Pons (tissue), 1 donor: ENCODE measurements at regions not wholly inside any gene's neighbourhood (a gene's known extent, or its start where the extent isn't known, plus 50 kb on each side); places are given as distances from the start of the nearest gene placed in this dataset.

ENCODE experiments used
- DNase-seq: peaks from one replicate; pipeline ENCODE4 v3.0.0-alpha.2; 2016; ENCODE audit warnings: low spot score

DNA sequence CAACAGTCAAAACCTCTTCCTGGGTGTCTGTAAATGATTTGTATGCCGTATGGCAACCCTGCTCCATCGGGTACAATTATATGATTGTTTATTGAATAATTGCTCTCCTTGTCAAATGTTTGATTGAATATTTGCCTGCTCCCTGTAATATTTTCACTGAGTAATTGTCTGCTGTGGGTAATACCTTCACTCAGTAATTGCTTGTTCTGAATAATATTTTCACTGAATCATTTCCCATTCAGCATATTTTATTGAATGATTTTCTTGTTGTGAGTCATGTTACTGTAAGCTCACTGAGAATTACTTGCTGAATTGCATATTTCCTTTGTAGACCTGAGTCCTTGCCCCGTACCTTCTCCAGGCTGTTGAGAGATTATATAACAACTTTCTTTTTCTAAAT lies 535.2 kb downstream of the METTL4 start:
- DNase-seq: no peak

DNA sequence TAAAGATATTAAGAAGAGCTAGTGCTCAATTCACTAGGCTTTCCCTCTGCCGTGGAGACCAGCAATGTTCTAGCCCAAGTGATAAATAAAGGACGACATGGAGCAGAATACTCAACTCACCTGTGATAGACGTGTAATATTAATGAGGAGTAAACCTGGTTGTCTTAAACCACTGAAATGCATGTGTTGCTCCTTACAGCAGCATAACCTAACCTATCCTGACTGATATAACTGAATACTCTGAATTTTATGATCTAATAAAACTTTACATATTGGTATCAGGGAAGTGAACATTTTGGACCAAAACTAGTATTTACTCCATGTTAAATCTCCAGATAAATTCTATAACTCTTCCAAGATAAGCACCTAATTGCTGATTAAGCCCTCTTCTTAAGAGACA lies 531.0 kb downstream of the METTL4 start:
- no peak for DNase-seq

DNA sequence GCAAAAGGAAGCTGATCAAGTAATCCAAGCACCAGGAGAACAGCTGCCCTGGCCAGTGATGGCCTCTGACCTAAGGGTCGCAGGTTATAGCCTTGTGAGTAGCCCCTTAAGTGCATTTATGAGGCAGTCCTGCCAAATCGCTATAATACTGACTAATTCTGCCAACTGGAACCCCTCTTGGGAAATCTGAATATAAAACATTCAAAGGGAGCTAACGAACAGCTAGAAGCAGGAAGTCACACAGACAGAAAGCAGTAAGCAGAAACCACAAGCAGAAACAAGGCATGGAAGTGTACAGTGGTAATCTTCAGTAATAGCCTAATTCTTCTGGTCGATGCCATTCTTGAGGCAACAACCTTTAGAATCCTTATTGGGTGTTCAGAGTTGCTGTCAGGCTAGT lies 521.3 kb downstream of the METTL4 start:
- no peak for DNase-seq

DNA sequence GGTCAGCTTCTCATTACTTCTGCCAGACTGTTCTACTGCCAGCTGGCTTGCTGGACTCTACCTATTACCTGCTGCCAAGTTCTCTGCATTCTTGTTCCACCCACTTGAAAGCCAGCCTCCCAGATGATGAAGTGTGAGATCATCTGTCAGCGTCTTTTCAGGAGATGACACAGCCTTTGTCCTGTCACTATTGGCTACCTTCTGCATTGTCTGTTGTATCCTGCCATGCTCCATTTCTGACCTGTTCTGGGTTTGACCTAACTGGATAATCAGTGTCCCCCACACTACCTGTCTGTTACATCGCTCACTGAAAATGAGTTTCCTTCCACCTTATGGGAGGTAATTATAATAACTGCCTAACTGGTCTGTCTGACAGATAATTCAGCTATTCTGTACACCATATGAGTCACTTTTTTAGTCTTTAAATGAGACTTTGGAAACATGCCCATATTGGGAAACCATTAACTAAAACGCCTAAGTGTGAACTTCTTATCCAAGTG lies 520.6 kb downstream of the METTL4 start:
- no peak for DNase-seq

DNA sequence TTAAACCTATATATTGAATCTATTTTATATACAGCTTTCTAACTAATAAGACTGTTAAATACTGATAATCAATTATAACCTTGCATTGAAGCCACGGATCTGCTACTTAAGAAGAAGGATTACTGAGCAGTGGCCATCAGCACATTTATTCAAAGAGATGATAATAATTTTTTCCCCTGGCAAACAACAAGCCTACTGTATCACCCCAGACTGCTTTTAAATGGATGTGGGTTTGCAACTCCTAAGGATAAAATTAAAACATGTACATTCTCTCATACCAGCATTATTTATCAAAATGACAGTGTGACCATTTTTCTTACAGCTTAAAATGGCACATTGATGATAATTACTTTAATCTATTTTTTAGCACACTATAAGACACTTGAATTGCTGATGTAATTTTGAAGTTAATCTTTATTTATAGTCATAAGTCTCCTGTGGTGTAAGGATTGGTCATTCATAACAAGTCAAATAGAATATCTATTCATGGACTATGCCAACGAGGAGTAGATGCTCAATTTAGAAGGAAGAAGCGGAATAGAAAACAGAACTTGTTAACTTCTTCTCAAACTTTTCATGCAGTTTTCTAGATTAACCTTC lies 517.7 kb downstream of the METTL4 start:
- DNase-seq: no peak

DNA sequence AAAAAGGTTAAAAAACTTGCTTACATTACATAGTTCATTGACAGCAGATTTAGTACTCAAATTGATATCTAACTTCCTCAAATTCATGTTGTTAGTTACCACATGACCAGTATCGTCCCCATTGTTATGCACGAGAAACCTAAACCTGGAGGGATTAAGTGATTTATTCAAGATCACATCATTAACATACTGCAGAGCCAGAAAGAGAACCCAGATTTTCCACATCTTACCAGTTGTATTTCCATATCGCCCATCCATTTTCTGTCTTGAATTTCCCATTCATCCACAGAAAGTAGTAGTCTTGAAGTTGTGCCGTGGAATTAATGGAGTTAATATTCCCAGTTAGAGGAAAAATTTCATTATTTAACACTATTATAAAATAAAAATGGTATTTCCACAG lies 512.0 kb downstream of the METTL4 start:
- no peak for DNase-seq

DNA sequence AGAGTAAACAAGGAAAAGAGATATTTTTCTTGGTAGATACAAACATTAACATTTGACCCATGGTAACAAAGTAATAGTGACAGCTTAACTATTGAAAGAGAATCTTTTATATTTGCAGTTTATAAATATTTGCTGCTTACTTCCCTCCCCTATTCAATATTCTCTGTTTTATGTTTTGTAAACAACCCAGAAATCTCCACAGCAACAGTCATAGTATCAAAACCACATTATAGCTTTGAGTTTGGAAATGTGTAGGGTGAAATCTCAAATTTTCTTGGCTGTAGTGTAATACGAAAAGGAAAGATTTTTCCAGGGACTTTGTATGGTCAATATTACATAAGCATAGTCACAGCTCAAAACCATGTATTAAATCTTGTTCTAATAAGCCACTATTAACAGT lies 511.2 kb downstream of the METTL4 start:
- DNase-seq: no peak

DNA sequence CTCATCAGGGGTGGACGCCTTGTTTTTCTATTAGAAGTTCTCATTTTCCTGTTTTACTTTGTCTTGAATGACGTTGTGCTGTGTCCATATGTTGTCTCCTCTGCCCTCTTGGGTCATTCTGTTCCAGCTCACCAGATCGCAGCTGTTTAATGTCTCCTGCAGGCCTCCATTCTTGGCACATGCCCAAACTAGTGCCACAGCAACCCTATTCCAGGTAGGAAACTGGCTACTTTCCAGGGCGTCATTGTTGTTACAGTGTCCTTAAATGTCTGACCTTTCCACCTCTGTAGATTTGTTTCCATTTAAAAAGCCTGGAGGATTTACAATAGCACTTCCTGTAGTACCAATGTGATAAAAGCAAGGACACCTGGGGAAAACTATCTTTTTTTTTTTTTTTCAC lies 500.7 kb downstream of the METTL4 start:
- DNase-seq: no peak

DNA sequence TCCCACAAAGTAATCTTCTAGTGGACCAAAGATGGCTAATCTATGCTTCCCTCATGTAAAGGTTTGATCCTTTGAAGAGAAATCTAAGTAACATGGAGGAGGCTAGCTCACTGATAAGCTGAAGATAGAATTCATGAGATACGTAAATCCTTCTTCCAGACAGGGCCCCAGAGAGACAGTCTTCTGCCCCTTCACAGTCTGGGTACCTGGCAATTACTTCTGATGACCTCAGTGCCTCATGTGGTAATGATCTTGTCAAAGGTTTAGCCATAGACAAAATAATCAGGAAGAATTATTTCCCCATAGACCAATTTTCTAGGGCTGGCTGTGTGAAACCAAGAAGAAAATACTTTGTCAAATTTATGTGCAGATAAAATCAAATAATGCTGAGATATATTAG lies 495.8 kb downstream of the METTL4 start:
- DNase-seq: no peak

DNA sequence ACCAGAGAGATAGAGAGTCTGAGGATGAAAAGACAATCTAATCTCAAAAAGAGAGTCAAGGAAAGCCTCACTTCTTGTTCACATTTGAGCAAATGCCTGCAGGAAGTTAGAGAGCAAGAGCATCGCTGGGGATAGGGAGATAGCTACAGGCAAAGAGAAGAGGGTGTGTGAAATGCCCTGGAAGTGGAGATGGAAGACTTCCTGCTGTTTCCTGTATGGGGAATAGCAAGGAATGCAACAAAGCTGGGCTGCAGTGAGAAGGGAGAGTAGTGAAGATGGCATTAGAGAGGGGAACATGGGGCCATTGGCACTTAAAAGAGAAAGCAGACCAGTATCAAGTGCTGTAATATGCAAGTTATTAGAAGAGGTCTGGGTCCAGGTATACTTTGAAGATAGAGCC lies 488.6 kb downstream of the METTL4 start:
- DNase-seq: no peak

DNA sequence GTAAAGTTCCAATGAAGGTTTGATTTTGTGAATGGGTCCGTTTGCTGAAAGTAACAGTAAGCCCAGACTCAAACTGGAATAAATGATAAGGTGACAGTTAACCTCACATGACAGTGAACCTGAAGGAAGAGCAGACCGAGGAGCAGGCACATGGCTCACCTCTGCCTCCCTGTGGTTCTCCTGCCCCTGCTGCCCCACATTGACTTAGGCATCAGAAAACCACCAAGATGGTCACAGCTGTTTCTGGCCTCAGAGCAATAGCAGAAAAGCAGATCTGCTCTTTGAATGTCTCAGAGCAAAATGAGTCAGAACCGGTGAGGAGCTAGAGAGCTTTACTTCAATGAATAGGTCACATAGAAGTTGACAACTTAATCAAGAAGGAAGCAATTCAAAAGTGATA lies 487.6 kb downstream of the METTL4 start:
- DNase-seq: no peak

DNA sequence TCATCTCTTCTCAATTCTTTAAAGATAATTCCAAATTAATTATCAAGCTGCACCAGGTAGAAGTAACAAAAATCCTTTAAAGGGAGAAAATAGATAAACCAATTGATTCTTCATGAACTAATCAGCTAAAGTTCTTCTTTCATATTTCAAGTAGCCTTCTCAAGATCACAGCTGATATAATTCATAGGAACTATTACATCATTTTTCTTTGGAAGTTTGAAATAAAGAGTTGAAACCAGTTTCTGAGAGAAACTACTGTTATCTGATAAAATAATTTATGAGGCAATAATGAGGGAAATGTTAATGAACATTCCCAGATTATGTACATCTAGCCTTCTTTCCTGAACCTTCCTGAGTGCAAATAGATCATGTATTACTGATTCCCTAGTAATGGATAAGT lies 484.9 kb downstream of the METTL4 start:
- no peak for DNase-seq

DNA sequence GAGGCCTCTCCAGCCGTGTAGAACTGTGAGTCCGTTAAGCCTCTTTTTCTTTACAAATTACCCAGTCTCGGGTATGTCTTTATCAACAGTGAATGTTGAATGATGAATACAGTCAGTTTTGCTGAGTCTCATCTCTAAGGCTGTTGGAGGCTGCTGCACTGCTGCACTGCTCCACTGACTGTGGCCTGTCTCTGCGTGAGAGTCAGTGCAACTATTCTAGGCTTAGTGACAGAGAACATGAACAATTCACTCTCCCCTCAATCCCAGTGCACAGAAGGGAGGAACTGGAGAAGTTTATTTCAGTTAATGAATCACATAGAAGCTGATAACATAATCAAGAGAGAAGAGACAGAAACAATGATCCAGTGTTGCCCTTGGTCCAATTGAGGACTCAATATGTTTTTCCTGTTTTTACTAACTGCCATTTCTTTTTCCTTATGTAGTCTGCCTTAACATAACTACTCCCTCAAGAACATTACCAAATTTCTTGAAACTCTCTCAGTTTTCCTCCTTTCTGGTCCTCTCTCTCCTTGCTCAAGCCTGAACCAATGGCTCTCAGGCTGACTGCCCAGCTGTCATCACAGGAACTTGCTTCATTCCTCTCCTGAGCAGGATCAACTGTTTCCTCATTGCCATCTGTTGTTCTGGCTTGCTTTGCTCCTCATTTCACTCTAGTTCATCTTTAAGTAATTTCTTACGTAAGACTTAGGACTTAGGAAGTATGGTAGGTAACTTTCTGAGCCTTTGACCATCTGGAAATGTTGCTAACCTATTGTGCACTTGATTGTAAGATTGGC lies 483.2 kb downstream of the METTL4 start:
- DNase-seq: peak; percentile 24

DNA sequence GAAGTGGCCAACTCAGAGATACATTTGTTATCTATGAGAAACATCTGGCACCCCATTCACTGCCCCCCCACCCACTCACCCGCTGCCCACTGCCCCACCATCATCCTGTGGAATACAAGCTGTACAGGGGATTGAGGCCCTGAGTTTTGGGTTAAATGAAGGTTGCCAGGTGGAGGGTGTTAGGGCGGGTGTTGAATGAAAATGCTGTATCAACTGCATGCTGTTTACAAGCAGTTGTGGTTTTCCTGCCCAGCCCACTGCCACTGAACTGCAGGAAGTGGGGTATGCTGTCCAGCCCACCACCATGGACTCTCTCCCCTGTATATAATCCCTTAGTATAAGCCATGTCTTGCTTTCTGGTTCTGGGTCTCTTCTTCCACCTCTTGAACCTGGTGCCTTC lies 481.9 kb downstream of the METTL4 start:
- no peak for DNase-seq

DNA sequence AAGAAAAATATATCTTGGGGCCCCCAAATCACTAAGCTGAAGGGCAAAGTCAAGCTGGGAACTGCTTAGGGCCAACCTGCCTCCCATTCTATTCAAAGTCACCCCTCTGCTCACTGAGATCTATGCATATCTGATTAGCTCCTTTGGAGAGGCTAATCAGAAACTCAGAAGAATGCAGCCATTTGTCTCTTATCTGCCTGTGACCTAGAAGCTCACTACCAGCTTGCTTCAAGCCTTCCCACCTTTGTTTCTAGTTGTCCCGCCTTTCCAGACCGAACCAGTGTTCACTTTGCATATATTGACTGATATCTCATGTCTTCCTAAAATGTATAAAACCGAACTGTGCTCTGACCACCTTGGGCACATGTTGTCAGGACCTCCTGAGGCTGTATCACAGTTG lies 479.4 kb downstream of the METTL4 start:
- no peak for DNase-seq

DNA sequence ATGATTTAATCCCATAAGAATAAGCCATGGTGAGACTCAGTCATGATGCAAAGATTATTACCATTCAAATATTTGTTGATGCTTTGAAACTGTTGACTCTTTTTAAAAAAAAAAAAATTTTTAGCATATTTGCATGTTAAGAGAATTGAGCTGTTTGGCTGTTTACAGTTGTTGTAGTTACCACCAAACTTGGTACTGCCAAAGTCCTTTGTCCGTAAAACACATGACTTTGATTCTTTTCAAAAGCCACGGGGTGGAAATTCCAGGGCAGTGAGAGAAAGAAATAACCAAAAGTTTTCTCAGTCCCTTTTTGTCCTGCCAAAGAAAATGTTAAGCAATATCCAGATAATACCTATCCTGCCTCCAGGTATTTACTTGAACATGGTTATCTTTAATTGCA lies 474.8 kb downstream of the METTL4 start:
- DNase-seq: no peak

DNA sequence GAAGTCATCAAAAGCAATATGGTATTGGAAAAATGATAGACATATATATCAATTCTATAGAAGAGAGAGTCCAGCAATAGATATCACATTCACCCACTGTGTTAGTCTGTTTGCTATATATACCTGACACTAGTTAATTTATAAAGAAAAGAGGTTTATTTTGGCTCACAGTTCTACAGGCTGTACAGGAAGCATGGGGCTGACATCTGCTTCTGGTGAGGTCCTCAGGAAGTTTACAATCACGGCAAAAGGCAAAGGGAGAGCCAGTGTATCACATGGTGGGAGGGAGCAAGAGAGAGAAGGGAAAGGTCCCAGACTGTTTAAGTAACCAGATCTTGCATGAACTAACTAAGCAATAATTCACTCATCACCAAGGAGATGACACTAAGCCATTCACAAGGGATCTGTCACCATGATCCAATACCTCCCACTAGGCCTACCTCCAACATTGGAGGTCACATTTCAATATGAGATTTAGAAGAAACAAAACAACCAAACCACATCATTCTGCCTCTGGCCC lies 470.6 kb downstream of the METTL4 start:
- no peak for DNase-seq

DNA sequence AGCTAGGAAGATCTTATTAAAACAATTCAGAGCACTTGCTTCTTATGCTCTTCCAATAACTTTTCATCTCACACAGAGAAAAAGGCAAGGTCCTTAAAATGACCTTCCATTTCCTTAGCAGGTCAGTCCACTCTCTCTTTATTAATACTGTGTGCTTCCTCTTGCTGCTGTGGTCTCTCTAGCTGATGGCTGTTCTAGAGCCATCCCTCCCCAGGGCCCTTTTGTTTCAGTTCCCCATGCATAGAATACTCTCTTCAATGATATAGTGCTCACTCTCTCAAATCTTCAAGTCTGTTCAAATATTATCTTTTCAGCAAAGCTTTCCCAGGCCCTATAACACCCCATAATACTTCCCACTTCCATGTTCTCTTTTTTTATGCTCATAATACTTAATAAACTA lies 469.3 kb downstream of the METTL4 start:
- DNase-seq: no peak

DNA sequence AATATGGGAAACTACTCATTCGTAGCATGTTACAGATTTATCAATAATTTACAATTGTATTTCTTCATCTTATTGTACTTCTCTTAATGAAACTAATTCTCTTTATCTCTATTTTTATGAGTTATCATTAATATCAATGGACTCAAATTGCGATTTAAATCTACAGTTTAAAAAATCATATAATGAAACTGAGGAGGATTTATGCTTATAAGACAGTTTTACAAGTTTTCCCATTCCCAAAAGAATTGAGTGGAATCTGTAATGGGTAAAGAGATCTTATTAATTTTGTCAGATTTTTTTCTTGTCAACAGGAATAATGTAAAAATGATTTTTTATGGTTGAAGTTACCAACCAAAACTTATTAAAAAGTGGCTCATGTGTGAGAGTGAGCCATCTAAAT lies 468.0 kb downstream of the METTL4 start:
- no peak for DNase-seq

DNA sequence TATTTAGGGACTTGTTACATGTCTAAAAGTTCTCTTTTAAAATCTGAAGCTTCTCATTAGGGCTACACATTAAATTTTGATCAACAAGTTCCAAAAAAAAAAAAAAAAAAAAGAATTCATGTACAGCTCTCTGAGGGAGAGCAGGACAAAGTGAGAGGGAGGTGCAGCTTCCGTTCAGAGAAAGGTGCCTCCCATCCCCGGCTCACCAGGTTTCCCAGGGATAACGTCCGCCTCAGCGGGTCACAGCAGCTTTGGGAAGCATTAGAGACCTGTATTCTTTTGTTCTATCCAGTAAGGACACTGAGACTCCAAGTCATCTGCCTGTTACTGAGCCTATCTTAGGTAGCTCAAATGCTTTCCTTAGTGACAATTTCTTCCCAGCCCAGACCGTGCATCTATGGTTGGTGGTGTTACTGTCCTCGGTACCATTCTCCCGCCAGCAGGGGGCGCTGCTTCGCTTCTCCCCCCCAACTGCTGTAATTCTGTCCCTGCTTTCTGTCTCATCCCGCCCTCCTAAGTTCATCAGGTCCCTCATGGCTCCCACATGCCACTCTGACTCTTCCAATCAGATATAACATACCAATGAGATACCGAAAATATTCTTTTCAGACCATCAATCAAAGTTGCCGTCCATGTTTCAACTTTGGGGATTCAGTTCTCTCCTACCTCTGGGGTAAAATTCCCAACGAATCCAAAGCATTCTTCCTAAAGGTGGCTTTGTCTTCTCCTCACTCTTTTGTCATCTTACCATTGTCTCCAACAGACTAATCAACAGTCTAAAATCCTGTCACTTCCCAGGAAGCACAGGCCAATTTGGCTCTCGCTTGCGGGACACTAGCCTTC lies 466.5 kb downstream of the METTL4 start:
- peak; percentile 24 for DNase-seq

DNA sequence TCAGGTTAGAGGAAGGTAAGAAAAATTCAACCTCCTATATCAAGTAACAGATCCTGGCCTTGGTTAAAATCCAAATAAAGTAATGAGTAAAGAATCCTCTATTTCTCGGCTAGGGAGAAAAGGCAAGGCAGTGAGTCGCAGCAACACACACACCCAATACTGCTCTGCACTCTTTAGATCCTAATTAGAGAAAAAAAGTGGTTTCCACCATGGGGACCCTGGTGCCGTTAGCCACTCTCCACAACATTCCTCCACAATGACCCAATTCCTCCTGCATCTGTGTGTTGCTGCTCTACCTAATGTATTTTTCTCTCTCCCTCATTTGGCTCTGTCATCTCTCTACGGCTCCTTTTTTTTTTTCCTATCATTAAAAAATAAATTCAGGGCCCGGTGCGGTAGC lies 462.7 kb downstream of the METTL4 start:
- no peak for DNase-seq

DNA sequence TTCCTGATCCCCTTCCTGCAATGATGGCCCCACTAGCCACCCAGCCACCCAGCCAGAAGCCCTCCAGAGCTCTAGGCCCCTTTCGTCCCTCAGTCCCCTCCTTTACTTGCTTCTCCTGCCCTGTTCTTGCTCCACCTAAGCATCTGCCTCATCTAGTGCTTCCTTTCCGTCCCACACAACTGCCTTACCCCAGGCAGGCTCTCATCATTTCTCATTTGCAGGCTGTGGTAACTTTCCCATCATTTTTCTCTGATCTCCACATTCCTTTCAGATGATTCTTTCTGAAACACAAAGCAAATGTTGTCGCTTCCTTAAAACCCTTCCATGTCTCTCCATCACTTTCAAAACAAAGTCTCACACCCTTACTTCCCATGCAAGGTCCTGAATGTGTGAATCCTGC lies 459.8 kb downstream of the METTL4 start:
- no peak for DNase-seq
